Fibroblast of skin of abdomen (primary cell): ENCODE measurements at regions not wholly inside any gene's neighbourhood (a gene's known extent, or its start where the extent isn't known, plus 50 kb on each side); places are given as distances from the start of the nearest gene placed in this dataset.
"Not testable (repeated sequence)": the region's sequence is repeated elsewhere in the genome, so short reads cannot be mapped to it uniquely, and the experiment has no call there.

Source experiments
- DNase-seq: peaks from one replicate; pipeline ENCODE4 v3.0.0-alpha.2; 2013

DNA sequence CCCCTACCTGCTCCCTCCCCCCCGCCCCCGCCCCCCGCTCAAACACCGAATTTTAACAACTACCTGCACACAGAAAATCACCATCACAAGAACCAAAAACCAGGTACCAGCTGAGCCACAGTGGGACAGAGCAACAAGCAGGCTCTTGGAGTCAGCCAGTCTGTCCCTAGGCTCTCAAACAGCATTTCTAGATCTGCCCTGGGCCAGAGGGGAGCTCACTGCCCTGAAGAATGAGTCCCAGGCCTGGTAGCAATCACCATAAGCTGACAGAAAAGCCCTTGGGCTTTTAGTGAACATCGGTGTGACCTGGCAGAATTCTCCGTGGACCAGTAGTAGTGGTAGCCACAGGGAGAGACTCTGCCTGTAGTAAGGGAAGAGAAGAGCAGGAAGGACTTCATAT is 58.3 kb downstream of the C11orf87 start:
- no peak for DNase-seq

DNA sequence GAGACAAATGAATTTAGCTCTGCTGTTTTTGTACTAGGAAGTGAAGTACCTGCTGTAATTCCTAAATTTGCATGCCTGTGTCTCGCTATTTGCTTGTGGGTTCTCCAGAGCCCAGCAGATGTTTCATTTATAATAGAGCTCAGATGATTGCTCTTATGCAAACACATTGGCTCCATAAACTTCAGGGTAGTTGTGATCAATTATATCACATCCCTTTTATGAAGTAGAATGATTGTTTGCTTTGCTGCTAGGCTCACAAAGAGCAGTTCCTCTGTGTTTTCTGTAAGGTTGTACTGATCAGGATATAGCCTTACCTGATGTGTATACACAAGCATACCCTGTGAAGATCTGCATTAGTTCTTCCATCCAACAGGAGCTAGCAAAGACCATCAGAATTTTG is 64.1 kb downstream of the C11orf87 start:
- DNase-seq, result no peak

- peak; percentile 78 for DNase-seq
Observed at GRCh38 chr11:109490953-109491635, 69.1 kb downstream of the C11orf87 start.

GRCh38 chr11:109506115-109506514 is 84.1 kb downstream of the C11orf87 start:
- no peak for DNase-seq

DNA sequence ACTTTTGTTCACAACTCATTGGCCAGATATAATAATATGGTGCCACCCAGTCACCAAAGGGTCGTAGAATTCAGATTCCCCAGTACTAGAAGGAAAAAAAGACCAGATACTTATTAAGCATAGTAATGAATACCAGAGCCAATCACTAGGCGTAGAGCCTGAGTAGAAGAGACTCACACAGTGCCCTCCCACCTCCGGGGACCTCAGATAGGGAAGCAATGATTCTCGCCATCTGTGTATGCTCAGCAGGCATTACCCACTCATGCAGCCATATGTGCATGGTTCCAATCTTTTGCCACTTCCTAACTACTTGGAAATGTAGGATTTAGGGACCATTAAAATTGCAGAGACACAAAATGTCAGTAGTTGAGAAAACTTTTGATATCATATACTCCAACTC is 85.3 kb downstream of the C11orf87 start:
- DNase-seq, result no peak

GRCh38 chr11:109507836-109508561 is 86.0 kb downstream of the C11orf87 start:
- DNase-seq, result peak; percentile 27

GRCh38 chr11:109508943-109509342 is 87.0 kb downstream of the C11orf87 start:
- DNase-seq, result no peak

- no peak for DNase-seq
Observed at GRCh38 chr11:109510316-109510715, 88.3 kb downstream of the C11orf87 start.

DNA sequence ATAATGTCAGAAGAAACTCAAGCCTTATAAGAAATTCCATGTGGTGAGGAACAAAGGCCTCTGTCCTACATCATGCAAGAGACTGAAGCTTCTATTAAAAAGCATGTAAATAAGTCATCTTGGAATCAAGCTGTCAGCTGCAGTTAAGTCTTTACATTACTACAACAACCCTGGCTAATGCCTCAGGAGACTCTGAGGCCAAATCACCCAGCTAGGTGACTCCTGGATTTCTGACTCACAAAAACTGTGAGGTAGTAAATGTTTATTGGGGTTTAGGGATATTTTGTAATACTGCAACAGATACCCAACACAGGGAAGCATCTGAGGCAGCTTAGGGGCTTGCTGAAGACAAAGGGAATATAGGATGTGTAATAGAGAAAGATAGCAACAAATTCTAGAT is 89.6 kb downstream of the C11orf87 start:
- DNase-seq, result no peak

GRCh38 chr11:109512249-109512648 is 90.3 kb downstream of the C11orf87 start:
- DNase-seq, result no peak

DNA sequence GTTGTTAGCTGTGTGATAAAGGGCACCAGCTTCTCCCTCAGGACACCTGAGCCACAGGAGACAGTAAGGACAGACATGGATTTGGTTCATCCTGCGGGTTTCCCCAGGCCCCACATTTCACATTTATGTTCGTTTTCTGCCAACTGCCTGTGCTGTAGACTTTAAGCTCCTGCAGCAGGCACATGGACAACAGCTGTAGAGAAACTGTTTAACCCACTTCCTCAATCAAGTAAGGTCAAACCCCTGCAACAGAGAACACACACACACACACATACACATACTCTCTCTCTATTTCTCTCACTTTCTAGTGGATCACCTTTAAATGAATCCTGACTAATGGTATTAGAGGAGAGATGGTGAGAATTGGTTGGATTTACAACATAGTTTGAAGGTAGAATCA is 90.7 kb downstream of the C11orf87 start:
- peak; percentile 16 for DNase-seq

- DNase-seq, result no peak
Observed at GRCh38 chr11:109514313-109515018, 92.5 kb downstream of the C11orf87 start.

GRCh38 chr11:109519253-109519652 is 97.3 kb downstream of the C11orf87 start:
- DNase-seq, result no peak

GRCh38 chr11:109521571-109522086 is 99.6 kb downstream of the C11orf87 start:
- no peak for DNase-seq

DNA sequence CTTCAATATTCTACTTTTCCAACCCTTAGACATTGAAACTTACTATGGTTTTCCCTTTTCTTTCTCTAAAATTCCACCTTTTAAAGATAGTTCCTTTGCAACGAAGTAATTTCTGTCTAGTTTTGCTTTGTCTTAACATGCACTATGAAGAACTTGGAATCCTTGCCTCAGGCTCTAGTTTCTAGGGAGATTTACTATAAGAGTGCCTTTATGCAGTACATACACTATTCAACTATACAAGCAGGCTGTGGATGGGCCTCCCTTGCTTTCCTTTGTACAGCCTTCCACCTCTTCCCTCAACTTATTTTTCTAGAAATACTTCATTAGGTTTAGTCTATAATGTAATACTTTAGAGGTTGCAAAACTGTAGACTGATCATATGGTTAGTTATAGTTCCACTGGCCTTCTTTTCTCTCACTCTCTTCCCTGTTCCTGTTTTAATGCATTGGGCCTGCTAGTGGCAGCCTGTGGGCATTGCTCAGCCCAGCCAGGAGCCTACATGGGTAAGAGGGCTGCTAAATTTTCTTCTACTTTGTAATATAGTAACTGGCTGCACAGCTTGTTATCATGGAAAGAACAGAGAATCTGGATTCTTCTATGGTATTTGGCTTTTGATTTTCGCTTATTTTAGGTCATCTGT is 100.2 kb downstream of the C11orf87 start:
- DNase-seq, result no peak

DNA sequence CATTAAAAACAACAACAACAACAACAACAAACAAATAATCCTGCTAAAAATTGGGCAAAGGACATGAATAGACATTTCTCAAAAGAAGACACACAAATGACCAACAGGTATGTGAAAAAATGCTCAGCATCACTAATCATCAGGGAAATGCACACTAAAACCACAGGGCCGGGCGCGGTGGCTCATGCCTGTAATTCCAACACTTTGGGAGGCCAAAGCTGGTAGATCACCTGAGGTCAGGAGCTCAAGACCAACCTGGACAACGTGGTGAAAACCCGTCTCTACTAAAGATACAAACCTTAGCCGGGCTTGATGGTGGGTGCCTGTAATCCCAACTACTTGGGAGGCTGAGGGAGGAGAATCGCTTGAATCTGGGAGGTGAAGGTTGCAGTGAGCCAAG is 103.6 kb downstream of the C11orf87 start:
- not testable (repeated sequence) for DNase-seq

- DNase-seq, result no peak
Observed at GRCh38 chr11:109526061-109526460, 104.1 kb downstream of the C11orf87 start.

GRCh38 chr11:109526931-109527330 is 104.9 kb downstream of the C11orf87 start:
- no peak for DNase-seq

GRCh38 chr11:109527496-109527895 is 105.5 kb downstream of the C11orf87 start:
- DNase-seq, result peak; percentile 69

DNA sequence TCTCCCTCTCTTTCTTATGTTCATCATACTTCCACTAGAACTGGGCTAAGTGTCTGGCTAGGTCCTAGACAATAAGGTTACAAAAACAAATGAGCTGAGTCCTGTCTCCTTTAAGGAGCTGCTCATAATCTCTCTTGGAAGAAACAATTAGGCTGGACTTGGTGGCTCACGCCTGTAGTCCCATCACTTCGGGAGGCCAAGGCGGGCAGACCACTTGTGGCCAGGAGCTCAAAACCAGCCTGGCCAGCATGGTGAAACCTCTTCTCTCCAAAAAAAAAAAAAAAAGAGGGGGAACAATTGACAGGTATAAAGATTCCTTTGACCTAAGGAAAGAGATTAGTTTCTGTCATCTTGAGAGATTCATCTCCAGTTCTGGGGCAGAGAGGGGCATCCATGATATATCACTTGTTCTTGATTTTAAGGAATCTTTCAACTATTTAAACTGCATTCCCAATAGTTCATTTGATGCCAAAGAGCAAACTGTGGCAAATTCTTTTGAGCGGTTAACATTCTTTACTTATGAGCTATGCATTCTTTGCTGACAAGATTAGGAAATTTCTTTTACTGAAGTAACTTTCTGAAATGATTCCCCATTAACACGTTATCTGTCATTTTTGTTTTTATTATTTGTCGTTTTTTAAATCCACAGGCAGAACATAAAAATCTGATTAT is 125.5 kb downstream of the C11orf87 start:
- peak; percentile 87 for DNase-seq

DNA sequence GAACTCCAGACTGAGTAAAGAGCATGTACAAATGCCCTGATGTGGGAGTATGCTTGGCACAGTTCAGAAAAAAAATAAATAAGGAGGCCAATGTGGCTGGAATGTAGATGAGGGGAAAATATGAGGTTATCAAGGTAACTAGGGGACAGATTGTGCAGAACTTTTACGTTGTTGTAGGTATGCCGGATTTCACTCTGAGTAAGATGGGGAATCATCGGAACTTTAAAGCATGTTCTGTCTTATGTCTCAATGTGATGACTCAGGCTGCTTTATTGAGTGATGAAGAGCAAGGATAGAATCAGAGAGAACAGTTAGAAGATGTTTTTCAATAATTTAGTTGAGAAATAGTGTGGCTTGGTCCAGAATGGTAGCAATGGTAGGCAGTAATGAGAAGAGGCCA is 130.4 kb downstream of the C11orf87 start:
- peak; percentile 21 for DNase-seq

GRCh38 chr11:109553284-109553683 is 131.3 kb downstream of the C11orf87 start:
- no peak for DNase-seq
